ENCODE measurements at regions not wholly inside any gene's neighbourhood (a gene's known extent, or its start where the extent isn't known, plus 50 kb on each side); places are given as distances from the start of the nearest gene placed in this dataset.

DNA sequence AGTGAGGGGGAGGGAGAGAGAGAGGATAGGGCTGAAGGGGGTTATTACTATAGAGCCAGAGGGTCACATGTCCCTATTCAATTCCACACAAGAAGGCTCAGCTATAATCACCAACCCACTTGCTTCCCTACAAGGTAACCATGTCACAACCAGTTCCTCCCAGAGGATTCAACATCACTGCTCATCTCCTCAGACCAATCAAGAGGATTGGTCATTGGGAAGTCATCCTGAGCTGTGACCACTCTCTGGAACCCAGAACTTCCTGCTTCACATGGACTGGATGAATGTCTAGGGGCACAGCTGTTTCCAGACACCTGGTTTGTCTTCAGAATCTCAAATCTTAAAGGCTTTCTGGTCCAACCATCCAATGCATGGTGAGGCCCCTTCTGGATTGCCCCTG, 154.9 kb upstream of the SDK2 start (continued):
- TF ChIP-seq, protein P1, sequence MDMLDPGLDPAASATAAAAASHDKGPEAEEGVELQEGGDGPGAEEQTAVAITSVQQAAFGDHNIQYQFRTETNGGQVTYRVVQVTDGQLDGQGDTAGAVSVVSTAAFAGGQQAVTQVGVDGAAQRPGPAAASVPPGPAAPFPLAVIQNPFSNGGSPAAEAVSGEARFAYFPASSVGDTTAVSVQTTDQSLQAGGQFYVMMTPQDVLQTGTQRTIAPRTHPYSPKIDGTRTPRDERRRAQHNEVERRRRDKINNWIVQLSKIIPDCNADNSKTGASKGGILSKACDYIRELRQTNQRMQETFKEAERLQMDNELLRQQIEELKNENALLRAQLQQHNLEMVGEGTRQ (IDR thresholded peaks at IDR 0.05; ENCODE audit: low read length) = no peak
- TF ChIP-seq PHF8 (conservative IDR thresholded peaks at IDR 0.05; ENCODE audit: low read depth, low read length) = no peak
- no peak for TF ChIP-seq CHD2 (IDR thresholded peaks at IDR 0.05; ENCODE audit: low read length)
- no peak for TF ChIP-seq EGR1 (IDR thresholded peaks at IDR 0.05; ENCODE audit: borderline replicate concordance, low read depth, low read length)
- no peak for TF ChIP-seq POU5F1 (IDR thresholded peaks at IDR 0.05; ENCODE audit: low read depth, low read length)
- no peak for TF ChIP-seq RBBP5 (IDR thresholded peaks at IDR 0.05; ENCODE audit: borderline replicate concordance, low read depth, low read length)
- TF ChIP-seq KDM5A (IDR thresholded peaks at IDR 0.05; ENCODE audit: low read length) = no peak
- TF ChIP-seq GABPA (IDR thresholded peaks at IDR 0.05; ENCODE audit: borderline replicate concordance, insufficient read depth, low read length) = no peak
- no peak for TF ChIP-seq HDAC6 (IDR thresholded peaks at IDR 0.05; ENCODE audit: low read depth, low read length)
- no peak for TF ChIP-seq CBX8 (IDR thresholded peaks at IDR 0.05; ENCODE audit: borderline replicate concordance, low read depth, low read length)
- TF ChIP-seq SAP30 (IDR thresholded peaks at IDR 0.05; ENCODE audit: insufficient read depth, insufficient replicate concordance, low read length) = no peak
- no peak for TF ChIP-seq BCL11A (IDR thresholded peaks at IDR 0.05; ENCODE audit: low read depth in 2 of 2, low read length in 2 of 2)
- no peak for TF ChIP-seq TCF12 (IDR thresholded peaks at IDR 0.05; ENCODE audit: low read depth, low read length)
- TF ChIP-seq SUZ12 (IDR thresholded peaks at IDR 0.05; ENCODE audit: low read length) = no peak
